IPS-15b (cell line): ENCODE measurements at regions not wholly inside any gene's neighbourhood (a gene's known extent, or its start where the extent isn't known, plus 50 kb on each side); places are given as distances from the start of the nearest gene placed in this dataset.

Experiments
- H3K27me3 ChIP-seq: one replicate; pipeline ENCODE4 v1.6.1; 2013; ENCODE audit warnings: low read length; ENCODE audit not compliant: control insufficient read depth, insufficient read depth
- H3K36me3 ChIP-seq: one replicate; pipeline ENCODE4 v1.6.1; 2013; ENCODE audit warnings: low read length; ENCODE audit not compliant: control insufficient read depth, insufficient read depth
- H3K4me1 ChIP-seq: one replicate; pipeline ENCODE4 v1.6.1; 2013; ENCODE audit warnings: mild to moderate bottlenecking, low read length; ENCODE audit not compliant: control insufficient read depth, insufficient read depth
- H3K4me3 ChIP-seq: one replicate; pipeline ENCODE4 v1.5.1; 2013; ENCODE audit warnings: low read depth, low read length
- H3K9ac ChIP-seq: one replicate; pipeline ENCODE4 v1.6.1; 2013; ENCODE audit warnings: low read depth, mild to moderate bottlenecking, low read length
- H3K9me3 ChIP-seq: one replicate; pipeline ENCODE4 v1.6.1; 2013; ENCODE audit warnings: mild to moderate bottlenecking, low read length; ENCODE audit not compliant: control insufficient read depth, insufficient read depth

GRCh38 chr13:80251403-80251802, 89.5 kb downstream of the SPRY2 start:
- Histone ChIP-seq H3K9me3 (no peaks in the 10 kb centered on the region), H3K4me3 (no peak overlapping the region), H3K4me1 (no peaks in the 10 kb centered on the region), H3K27me3 (no peaks in the 10 kb centered on the region), H3K9ac (no peak overlapping the region), H3K36me3 (no peaks in the 10 kb centered on the region)

GRCh38 chr13:80250213-80250810, 90.6 kb downstream of the SPRY2 start:
- Histone ChIP-seq H3K9ac (no peak overlapping the region), H3K36me3 (no peaks in the 10 kb centered on the region), H3K4me1 (no peaks in the 10 kb centered on the region), H3K4me3 (no peak overlapping the region), H3K9me3 (no peaks in the 10 kb centered on the region), H3K27me3 (no peaks in the 10 kb centered on the region)

GRCh38 chr13:80249516-80250212, 91.3 kb downstream of the SPRY2 start:
- H3K9ac ChIP-seq, result no peak overlapping the region
- H3K27me3 ChIP-seq, result no peaks in the 10 kb centered on the region
- H3K9me3 ChIP-seq, result no peaks in the 10 kb centered on the region
- H3K4me1 ChIP-seq, result no peaks in the 10 kb centered on the region
- H3K36me3 ChIP-seq, result no peaks in the 10 kb centered on the region
- H3K4me3 ChIP-seq, result no peak overlapping the region

GRCh38 chr13:80245162-80245733, 95.7 kb downstream of the SPRY2 start:
- H3K9me3 ChIP-seq, result no peaks in the 10 kb centered on the region
- H3K9ac ChIP-seq, result no peak overlapping the region
- H3K36me3 ChIP-seq, result no peaks in the 10 kb centered on the region
- H3K27me3 ChIP-seq, result no peaks in the 10 kb centered on the region
- no peaks in the 10 kb centered on the region for H3K4me1 ChIP-seq
- H3K4me3 ChIP-seq, result no peak overlapping the region

GRCh38 chr13:80244574-80244973, 96.4 kb downstream of the SPRY2 start:
- H3K27me3 ChIP-seq, result no peaks in the 10 kb centered on the region
- no peaks in the 10 kb centered on the region for H3K4me1 ChIP-seq
- H3K9ac ChIP-seq, result no peak overlapping the region
- H3K9me3 ChIP-seq, result no peaks in the 10 kb centered on the region
- H3K36me3 ChIP-seq, result no peaks in the 10 kb centered on the region
- H3K4me3 ChIP-seq, result no peak overlapping the region

GRCh38 chr13:80242728-80243427, 98.0 kb downstream of the SPRY2 start:
- Histone ChIP-seq H3K4me1 (no peaks in the 10 kb centered on the region), H3K4me3 (no peak overlapping the region), H3K27me3 (no peaks in the 10 kb centered on the region), H3K9ac (no peak overlapping the region), H3K9me3 (no peaks in the 10 kb centered on the region), H3K36me3 (no peaks in the 10 kb centered on the region)

GRCh38 chr13:80239571-80240255, 101.2 kb downstream of the SPRY2 start:
- no peaks in the 10 kb centered on the region for H3K27me3 ChIP-seq
- H3K4me1 ChIP-seq, result no peaks in the 10 kb centered on the region
- H3K9me3 ChIP-seq, result no peaks in the 10 kb centered on the region
- no peak overlapping the region for H3K9ac ChIP-seq
- no peaks in the 10 kb centered on the region for H3K36me3 ChIP-seq
- no peak overlapping the region for H3K4me3 ChIP-seq

- no peak overlapping the region for H3K4me3 ChIP-seq
- no peaks in the 10 kb centered on the region for H3K4me1 ChIP-seq
- no peak overlapping the region for H3K9ac ChIP-seq
- no peaks in the 10 kb centered on the region for H3K27me3 ChIP-seq
- H3K36me3 ChIP-seq, result no peaks in the 10 kb centered on the region
- H3K9me3 ChIP-seq, result no peaks in the 10 kb centered on the region
These were observed 101.8 kb downstream of the SPRY2 start for GRCh38 chr13:80239116-80239515.

GRCh38 chr13:80237646-80238045, 103.3 kb downstream of the SPRY2 start:
- Histone ChIP-seq H3K4me3 (no peak overlapping the region), H3K9me3 (no peaks in the 10 kb centered on the region), H3K27me3 (no peaks in the 10 kb centered on the region), H3K9ac (no peak overlapping the region), H3K4me1 (no peaks in the 10 kb centered on the region), H3K36me3 (no peaks in the 10 kb centered on the region)

GRCh38 chr13:80235967-80236302, 105.0 kb downstream of the SPRY2 start:
- Histone ChIP-seq H3K9me3 (no peaks in the 10 kb centered on the region), H3K36me3 (no peaks in the 10 kb centered on the region), H3K4me3 (no peak overlapping the region), H3K4me1 (no peaks in the 10 kb centered on the region), H3K9ac (no peak overlapping the region), H3K27me3 (no peaks in the 10 kb centered on the region)

GRCh38 chr13:80235166-80235966, 105.6 kb downstream of the SPRY2 start:
- Histone ChIP-seq H3K36me3 (no peaks in the 10 kb centered on the region), H3K4me3 (no peak overlapping the region)

More at GRCh38 chr13:80235166-80235966, 105.6 kb downstream of the SPRY2 start:
- no peaks in the 10 kb centered on the region for H3K9me3 ChIP-seq
- H3K9ac ChIP-seq, result no peak overlapping the region
- H3K4me1 ChIP-seq, result no peaks in the 10 kb centered on the region
- no peaks in the 10 kb centered on the region for H3K27me3 ChIP-seq
